ENCODE measurements at regions not wholly inside any gene's neighbourhood (a gene's known extent, or its start where the extent isn't known, plus 50 kb on each side); places are given as distances from the start of the nearest gene placed in this dataset.

- TF ChIP-seq CTCF (IDR thresholded peaks at IDR 0.05) (no peak), POLR2A (IDR thresholded peaks at IDR 0.05) (no peak)
These were observed 2810.0 kb downstream of the PCDH9 start for GRCh38 chr13:64420181-64420580.
